HG03571 (cell line): ENCODE measurements at regions not wholly inside any gene's neighbourhood (a gene's known extent, or its start where the extent isn't known, plus 50 kb on each side); places are given as distances from the start of the nearest gene placed in this dataset.

Source experiments
- ATAC-seq: cut with Tn5 transposase; IDR thresholded peaks from one replicate; pipeline ENCODE4 v1.9.1; 2021; ENCODE audit not compliant: unreplicated experiment

DNA sequence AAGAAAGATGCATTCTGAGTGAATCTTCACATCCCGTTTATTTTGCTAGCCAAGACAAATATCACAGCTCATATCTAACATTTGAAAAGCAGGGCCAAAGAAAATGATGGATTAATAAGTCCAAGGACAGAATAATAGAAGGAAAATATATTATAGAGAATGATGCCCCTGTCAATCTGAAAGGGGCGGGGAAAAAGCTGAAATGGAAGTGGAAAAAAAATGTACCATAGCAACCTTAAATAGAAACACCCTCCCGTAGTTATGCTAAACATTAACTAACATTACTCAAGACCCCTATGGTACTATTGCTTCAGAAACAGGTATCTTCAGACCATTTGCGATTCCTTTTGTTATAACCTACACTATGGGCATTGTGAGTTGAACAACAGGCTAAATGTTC, 67.7 kb upstream of the SMARCA2 start:
- no peak for ATAC-seq

GRCh38 chr9:1948541-1948940, 66.6 kb upstream of the SMARCA2 start:
- no peak for ATAC-seq

- ATAC-seq: no peak
Observed at GRCh38 chr9:1951446-1951845, 63.7 kb upstream of the SMARCA2 start.

- no peak for ATAC-seq
Observed at GRCh38 chr9:1952001-1952400, 63.1 kb upstream of the SMARCA2 start.

GRCh38 chr9:1954238-1954637, 60.9 kb upstream of the SMARCA2 start:
- no peak for ATAC-seq

DNA sequence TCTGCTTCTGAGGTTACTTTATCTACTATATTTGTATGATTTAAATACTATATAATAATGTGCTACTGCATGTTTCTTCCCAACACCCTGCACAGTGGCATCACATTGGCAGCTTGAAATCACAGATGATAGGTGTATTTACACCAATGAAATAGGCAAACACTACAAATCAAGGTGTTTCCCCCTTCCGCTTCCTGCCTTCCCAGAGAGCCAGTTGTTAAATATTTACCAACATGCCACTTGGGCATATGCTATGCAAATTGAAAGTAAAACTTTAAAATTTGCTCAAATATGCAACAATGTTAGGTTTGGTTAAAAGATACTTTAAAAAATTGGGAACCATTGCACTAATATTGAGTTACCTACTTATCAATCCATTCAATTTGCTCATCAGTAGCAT, 58.2 kb upstream of the SMARCA2 start:
- ATAC-seq: no peak

GRCh38 chr9:1957856-1958255, 57.3 kb upstream of the SMARCA2 start:
- no peak for ATAC-seq

- no peak for ATAC-seq
Observed at GRCh38 chr9:1959371-1959770, 55.8 kb upstream of the SMARCA2 start.

DNA sequence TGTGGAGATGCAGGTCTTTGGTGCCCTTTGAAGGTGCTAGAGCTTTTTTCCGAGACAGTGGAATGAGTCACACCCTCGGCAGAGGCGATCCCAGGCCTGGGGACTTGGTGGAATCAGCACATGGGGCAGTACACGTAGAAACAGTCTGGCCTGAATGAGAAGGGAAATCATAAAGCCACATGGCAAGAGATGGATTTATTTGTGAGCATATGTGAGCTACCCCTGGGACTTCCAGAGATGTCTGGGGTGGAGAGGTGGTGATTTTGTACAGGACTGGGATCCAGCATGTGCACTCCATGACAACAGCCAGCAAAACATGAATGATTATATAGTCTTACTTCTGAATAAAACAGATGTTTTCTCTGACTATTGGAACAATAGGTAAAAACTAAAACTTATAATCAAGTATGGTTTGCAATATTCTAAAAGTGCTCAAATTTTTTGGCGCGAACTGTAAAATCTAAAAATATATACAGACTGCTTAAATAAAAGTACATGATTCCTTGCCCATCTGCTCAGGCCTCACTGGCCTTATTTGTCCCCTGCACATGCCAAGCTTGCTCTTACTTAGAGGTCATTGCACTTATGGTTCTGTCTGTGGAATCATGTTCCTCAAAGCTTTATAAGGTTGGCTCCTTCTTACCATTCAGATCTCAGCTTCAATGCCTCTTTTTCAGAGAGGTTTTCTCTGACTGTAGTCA, 54.7 kb upstream of the SMARCA2 start:
- ATAC-seq: no peak

GRCh38 chr9:1962122-1962521, 53.0 kb upstream of the SMARCA2 start:
- ATAC-seq: no peak

DNA sequence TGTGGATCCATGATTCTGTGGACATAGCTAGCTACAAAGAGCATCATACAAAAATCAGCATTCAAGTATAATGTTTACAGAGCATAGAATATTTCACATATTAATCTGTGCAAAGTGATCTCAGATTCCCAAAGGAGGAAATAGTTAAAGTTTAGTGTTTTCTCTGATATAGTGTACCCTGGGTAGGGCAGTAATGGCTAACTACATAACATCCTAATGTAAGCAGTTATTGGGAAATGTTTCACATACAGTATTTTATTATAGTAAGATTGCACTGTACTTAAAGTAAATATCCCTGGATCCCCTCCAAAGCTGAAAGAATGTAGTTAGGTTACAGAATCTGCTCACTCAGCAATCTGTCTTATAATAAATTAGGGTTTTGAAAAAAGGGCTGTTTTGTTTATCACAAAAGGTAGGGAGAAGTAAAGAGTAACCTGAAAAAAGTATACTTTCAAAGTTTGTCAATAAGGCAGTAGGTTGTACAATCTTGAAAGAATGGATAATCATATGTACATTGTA, 52.5 kb upstream of the SMARCA2 start:
- ATAC-seq: no peak

GRCh38 chr9:1964093-1964492, 51.1 kb upstream of the SMARCA2 start:
- ATAC-seq: no peak
